Left lobe of liver (tissue), 2 donors: ENCODE measurements at regions not wholly inside any gene's neighbourhood (a gene's known extent, or its start where the extent isn't known, plus 50 kb on each side); places are given as distances from the start of the nearest gene placed in this dataset.
"Not testable (repeated sequence)": the region's sequence is repeated elsewhere in the genome, so short reads cannot be mapped to it uniquely, and the experiment has no call there.

Experiments used
- ATAC-seq: fragments of 200-7000 bp; cut with Tn5 transposase; one replicate; pipeline ENCODE4 v1.9.1; 2020; ENCODE audit warnings: mild to moderate bottlenecking, moderate library complexity
- DNase-seq: peaks from one replicate; pipeline ENCODE4 v3.0.0-alpha.2; 2020; ENCODE audit warnings: low spot score
- donor health status: DM: no; HTN: no; CAD: no; lungs with moderate emphysema.
- donor health status: DM: no; HTN: yes; CAD: no.

- not testable (repeated sequence) for DNase-seq, ATAC-seq
These were observed 121.1 kb downstream of the TAF11L14 start for GRCh38 chr5:17755406-17755805.

GRCh38 chr5:17761326-17761725 is 127.1 kb downstream of the TAF11L14 start:
- no peak for ATAC-seq
- no peak for DNase-seq

- ATAC-seq = no peak
- no peak for DNase-seq
These were observed 129.0 kb downstream of the TAF11L14 start for GRCh38 chr5:17763301-17763700.

- no peak for ATAC-seq
- DNase-seq = no peak
These were observed 131.8 kb downstream of the TAF11L14 start for GRCh38 chr5:17766031-17766430.

- no peak for ATAC-seq
These were observed 135.0 kb downstream of the TAF11L14 start for GRCh38 chr5:17769277-17769676.

GRCh38 chr5:17772232-17772631 is 138.0 kb downstream of the TAF11L14 start:
- DNase-seq (no peak), ATAC-seq (no peak)

More at GRCh38 chr5:17769277-17769676, 135.0 kb downstream of the TAF11L14 start:
- no peak for DNase-seq

- no peak for ATAC-seq
- DNase-seq = no peak
These were observed 151.5 kb downstream of the TAF11L14 start for GRCh38 chr5:17785774-17786173.

GRCh38 chr5:17788351-17788750 is 154.1 kb downstream of the TAF11L14 start:
- ATAC-seq (no peak), DNase-seq (no peak)

GRCh38 chr5:17794201-17794600 is 159.9 kb downstream of the TAF11L14 start:
- ATAC-seq (no peak), DNase-seq (no peak)

- no peak for ATAC-seq
- no peak for DNase-seq
These were observed 160.6 kb downstream of the TAF11L14 start for GRCh38 chr5:17794815-17795214.

GRCh38 chr5:17796142-17796541 is 161.9 kb downstream of the TAF11L14 start:
- no peak for ATAC-seq
- no peak for DNase-seq

- ATAC-seq (no peak), DNase-seq (no peak)
These were observed 162.6 kb downstream of the TAF11L14 start for GRCh38 chr5:17796757-17797396.

GRCh38 chr5:17799521-17799920 is 165.3 kb downstream of the TAF11L14 start:
- DNase-seq = no peak
- ATAC-seq = no peak

- ATAC-seq (no peak), DNase-seq (no peak)
These were observed 167.3 kb downstream of the TAF11L14 start for GRCh38 chr5:17801595-17801994.

- ATAC-seq = no peak
- DNase-seq = no peak
These were observed 168.0 kb downstream of the TAF11L14 start for GRCh38 chr5:17802256-17802655.

- no peak for ATAC-seq
- no peak for DNase-seq
These were observed 169.7 kb downstream of the TAF11L14 start for GRCh38 chr5:17803971-17804370.

- no peak for ATAC-seq
- no peak for DNase-seq
These were observed 171.1 kb downstream of the TAF11L14 start for GRCh38 chr5:17805227-17805825.

- DNase-seq (no peak), ATAC-seq (no peak)
These were observed 172.7 kb downstream of the TAF11L14 start for GRCh38 chr5:17806818-17807468.

- ATAC-seq = no peak
- no peak for DNase-seq
These were observed 174.3 kb downstream of the TAF11L14 start for GRCh38 chr5:17808566-17808965.

GRCh38 chr5:17810734-17811133 is 176.5 kb downstream of the TAF11L14 start:
- DNase-seq (no peak), ATAC-seq (no peak)

- DNase-seq (no peak), ATAC-seq (no peak)
These were observed 179.0 kb downstream of the TAF11L14 start for GRCh38 chr5:17813214-17813613.

- ATAC-seq (no peak), DNase-seq (no peak)
These were observed 182.2 kb downstream of the TAF11L14 start for GRCh38 chr5:17816505-17816904.
